Naive thymus-derived CD8-positive, alpha-beta T cell (primary cell): ENCODE measurements at regions not wholly inside any gene's neighbourhood (a gene's known extent, or its start where the extent isn't known, plus 50 kb on each side); places are given as distances from the start of the nearest gene placed in this dataset.
"Not testable (repeated sequence)": the region's sequence is repeated elsewhere in the genome, so short reads cannot be mapped to it uniquely, and the experiment has no call there.

Experiments
- ATAC-seq, 2 donors: fragments of 150-1000 bp; cut with Tn5 transposase in 1 of 2; sonication (Bioruptor Pico), chemical (Tn5 transposase) in 1 of 2; 1 replicate in 1 of 2; 2 replicates in 1 of 2; pipeline ENCODE4 v1.10.0; 2021; ENCODE audit warnings: mild to moderate bottlenecking in 2 of 2, moderate library complexity in 2 of 2
- POLR2A ChIA-PET: fragments of 350-600 bp; sonication (Branson Sonifier 250); formaldehyde crosslinking; loops from one replicate; lab custom pipeline; 2021; ENCODE audit warnings: antibody characterized with exemption; lab: Charles Lee
- DNase-seq, 10 donors: peaks; one replicate each; pipeline versions ENCODE4 v3.0.0 to v3.0.0-alpha.2; 2020 to 2022
- H3K27ac Mint-ChIP-seq, 10 donors: one replicate each; pipeline ENCODE4 v1.8.0; 2020 to 2022; ENCODE audit warnings: mild to moderate bottlenecking in 10 of 10, mixed read lengths in 10 of 10, moderate library complexity in 4 of 10, inconsistent platforms in 1 of 10
- H3K27me3 Mint-ChIP-seq, 5 donors: one replicate each; pipeline ENCODE4 v1.8.0; 2021 to 2022; ENCODE audit warnings: mixed read lengths in 5 of 5
- H3K36me3 Mint-ChIP-seq, 3 donors: one replicate each; pipeline ENCODE4 v1.8.0; 2020 to 2022; ENCODE audit warnings: mixed read lengths in 3 of 3, mild to moderate bottlenecking in 2 of 3, inconsistent platforms in 1 of 3
- H3K4me1 Mint-ChIP-seq, 4 donors: one replicate each; pipeline ENCODE4 v1.8.0; 2021 to 2022; ENCODE audit warnings: mixed read lengths in 4 of 4
- H3K4me3 Mint-ChIP-seq, 10 donors: one replicate each; pipeline ENCODE4 v1.8.0; 2020 to 2022; ENCODE audit warnings: mild to moderate bottlenecking in 10 of 10, mixed read lengths in 10 of 10, moderate library complexity in 6 of 10, inconsistent platforms in 1 of 10
- H3K9me3 Mint-ChIP-seq, 9 donors: one replicate each; pipeline ENCODE4 v1.8.0; 2020 to 2022; ENCODE audit warnings: mixed read lengths in 9 of 9, mild to moderate bottlenecking in 3 of 9, inconsistent platforms in 1 of 9, moderate library complexity in 1 of 9

- peaks cover 6 to 45% (median 26%) of the 10 kb centered on the region in 5 donors for H3K27me3 Mint-ChIP-seq
- POLR2A ChIA-PET, result no interaction called here
These were observed 65.3 kb downstream of the CDO1 start for GRCh38 chr5:115751176-115751575.

GRCh38 chr5:115749016-115749415 is 67.4 kb downstream of the CDO1 start:
- Mint-ChIP-seq H3K4me3 (no peak overlapping the region), H3K27me3 (peaks cover 6 to 41% (median 21%) of the 10 kb centered on the region in 5 donors), H3K36me3 (peaks cover 0 to 10% (median 0%) of the 10 kb centered on the region in 3 donors), H3K9me3 (peaks cover 0 to 31% (median 18%) of the 10 kb centered on the region in 9 donors), H3K27ac (no peak overlapping the region), H3K4me1 (peaks cover 0 to 8% (median 0%) of the 10 kb centered on the region in 4 donors)
- no peak for ATAC-seq
- POLR2A ChIA-PET, result no interaction called here
- no peak for DNase-seq

More at GRCh38 chr5:115751176-115751575, 65.3 kb downstream of the CDO1 start:
- no peak overlapping the region for H3K27ac Mint-ChIP-seq
- no peaks in the 10 kb centered on the region for H3K36me3 Mint-ChIP-seq
- ATAC-seq (no peak), DNase-seq (no peak)
- no peak overlapping the region for H3K4me3 Mint-ChIP-seq
- peaks cover 0 to 9% (median 7%) of the 10 kb centered on the region in 9 donors for H3K9me3 Mint-ChIP-seq
- peaks cover 0 to 8% (median 0%) of the 10 kb centered on the region in 4 donors for H3K4me1 Mint-ChIP-seq

GRCh38 chr5:115739245-115739644 is 77.2 kb downstream of the CDO1 start:
- H3K4me3 Mint-ChIP-seq, POLR2A ChIA-PET, H3K4me1 Mint-ChIP-seq, DNase-seq, H3K27ac Mint-ChIP-seq, H3K36me3 Mint-ChIP-seq, ATAC-seq: not testable (repeated sequence)
- Mint-ChIP-seq H3K27me3 (peaks cover 8 to 38% (median 18%) of the 10 kb centered on the region in 5 donors), H3K9me3 (peaks cover 6 to 26% (median 20%) of the 10 kb centered on the region in 9 donors)

GRCh38 chr5:115738830-115739229 is 77.6 kb downstream of the CDO1 start:
- Mint-ChIP-seq H3K27me3 (peaks cover 8 to 40% (median 16%) of the 10 kb centered on the region in 5 donors), H3K27ac (no peak overlapping the region), H3K9me3 (peaks cover 5 to 23% (median 16%) of the 10 kb centered on the region in 9 donors), H3K4me3 (no peak overlapping the region), H3K36me3 (peaks cover 0 to 2% (median under 1%) of the 10 kb centered on the region in 3 donors), H3K4me1 (peaks cover 0 to 11% (median 0%) of the 10 kb centered on the region in 4 donors)
- no peak for ATAC-seq
- DNase-seq, result no peak
- POLR2A ChIA-PET, result no interaction called here

- POLR2A ChIA-PET, result no interaction called here
- peaks cover 0 to 14% (median 0%) of the 10 kb centered on the region in 4 donors for H3K4me1 Mint-ChIP-seq
- peaks cover 10 to 44% (median 16%) of the 10 kb centered on the region in 5 donors for H3K27me3 Mint-ChIP-seq
- DNase-seq, result no peak
- no peaks in the 10 kb centered on the region for H3K36me3 Mint-ChIP-seq
- no peak for ATAC-seq
- H3K27ac Mint-ChIP-seq, result no peak overlapping the region
- peaks cover 0 to 11% (median 5%) of the 10 kb centered on the region in 9 donors for H3K9me3 Mint-ChIP-seq
- no peak overlapping the region for H3K4me3 Mint-ChIP-seq
These were observed 79.0 kb downstream of the CDO1 start for GRCh38 chr5:115737452-115737851.

- Mint-ChIP-seq H3K9me3 (peaks cover 0 to 6% (median 0%) of the 10 kb centered on the region in 9 donors), H3K36me3 (no peaks in the 10 kb centered on the region), H3K4me3 (no peak overlapping the region), H3K27ac (no peak overlapping the region), H3K27me3 (peaks cover 10 to 44% (median 11%) of the 10 kb centered on the region in 5 donors), H3K4me1 (peaks cover 0 to 14% (median 0%) of the 10 kb centered on the region in 4 donors)
- ATAC-seq (no peak), DNase-seq (no peak)
- POLR2A ChIA-PET, result no interaction called here
These were observed 79.8 kb downstream of the CDO1 start for GRCh38 chr5:115736690-115737005.

- peaks cover 0 to 14% (median 0%) of the 10 kb centered on the region in 4 donors for H3K4me1 Mint-ChIP-seq
- ATAC-seq, result no peak
- DNase-seq, result no peak
- H3K27me3 Mint-ChIP-seq, result peaks cover 10 to 44% (median 11%) of the 10 kb centered on the region in 5 donors
- peaks cover 0 to 6% (median 0%) of the 10 kb centered on the region in 9 donors for H3K9me3 Mint-ChIP-seq
- POLR2A ChIA-PET, result no interaction called here
- no peak overlapping the region for H3K4me3 Mint-ChIP-seq
- no peaks in the 10 kb centered on the region for H3K36me3 Mint-ChIP-seq
- H3K27ac Mint-ChIP-seq, result no peak overlapping the region
These were observed 80.3 kb downstream of the CDO1 start for GRCh38 chr5:115736004-115736689.

GRCh38 chr5:115735108-115735998 is 81.1 kb downstream of the CDO1 start:
- no peak for ATAC-seq
- POLR2A ChIA-PET, result no interaction called here
- DNase-seq, result no peak
- no peaks in the 10 kb centered on the region for H3K36me3 Mint-ChIP-seq
- no peak overlapping the region for H3K27ac Mint-ChIP-seq
- H3K4me1 Mint-ChIP-seq, result peaks cover 0 to 14% (median 0%) of the 10 kb centered on the region in 4 donors
- peaks cover 0 to 2% (median 0%) of the 10 kb centered on the region in 9 donors for H3K9me3 Mint-ChIP-seq
- peaks cover 10 to 50% (median 11%) of the 10 kb centered on the region in 5 donors for H3K27me3 Mint-ChIP-seq
- H3K4me3 Mint-ChIP-seq, result no peak overlapping the region

GRCh38 chr5:115733607-115734006 is 82.9 kb downstream of the CDO1 start:
- Mint-ChIP-seq H3K9me3 (peaks cover 0 to 6% (median 0%) of the 10 kb centered on the region in 9 donors), H3K4me1 (peaks cover 0 to 14% (median 0%) of the 10 kb centered on the region in 4 donors), H3K4me3 (no peak overlapping the region), H3K27me3 (peaks cover 10 to 65% (median 11%) of the 10 kb centered on the region in 5 donors), H3K27ac (no peak overlapping the region), H3K36me3 (no peaks in the 10 kb centered on the region)
- ATAC-seq, result no peak
- DNase-seq, result no peak
- POLR2A ChIA-PET, result no interaction called here

GRCh38 chr5:115732026-115732425 is 84.4 kb downstream of the CDO1 start:
- H3K4me1 Mint-ChIP-seq, result peaks cover 0 to 14% (median 0%) of the 10 kb centered on the region in 4 donors
- DNase-seq (no peak), ATAC-seq (no peak)
- POLR2A ChIA-PET, result no interaction called here
- H3K4me3 Mint-ChIP-seq, result no peak overlapping the region
- peaks cover 0 to 2% (median 0%) of the 10 kb centered on the region in 3 donors for H3K36me3 Mint-ChIP-seq
- peaks cover 6 to 60% (median 8%) of the 10 kb centered on the region in 5 donors for H3K27me3 Mint-ChIP-seq
- H3K27ac Mint-ChIP-seq, result no peak overlapping the region
- H3K9me3 Mint-ChIP-seq, result peaks cover 0 to 6% (median 0%) of the 10 kb centered on the region in 9 donors

GRCh38 chr5:115725522-115725921 is 90.9 kb downstream of the CDO1 start:
- ATAC-seq (no peak), DNase-seq (no peak)
- H3K36me3 Mint-ChIP-seq, result peaks cover 0 to 4% (median 0%) of the 10 kb centered on the region in 3 donors
- POLR2A ChIA-PET, result no interaction called here
- peaks cover 0 to 2% (median 0%) of the 10 kb centered on the region in 4 donors for H3K4me1 Mint-ChIP-seq
- H3K27me3 Mint-ChIP-seq, result peaks cover 9 to 64% (median 15%) of the 10 kb centered on the region in 5 donors
- H3K9me3 Mint-ChIP-seq, result peaks cover 0 to 6% (median 0%) of the 10 kb centered on the region in 9 donors
- no peak overlapping the region for H3K4me3 Mint-ChIP-seq
- H3K27ac Mint-ChIP-seq, result no peak overlapping the region

- no peak for ATAC-seq
- Mint-ChIP-seq H3K27ac (no peak overlapping the region), H3K4me3 (no peak overlapping the region), H3K4me1 (peaks cover 0 to 2% (median 0%) of the 10 kb centered on the region in 4 donors), H3K27me3 (peaks cover 16 to 61% (median 18%) of the 10 kb centered on the region in 5 donors), H3K9me3 (peaks cover 0 to 3% (median 0%) of the 10 kb centered on the region in 9 donors), H3K36me3 (peaks cover 0 to 4% (median 0%) of the 10 kb centered on the region in 3 donors)
- no peak for DNase-seq
- POLR2A ChIA-PET, result no interaction called here
These were observed 93.2 kb downstream of the CDO1 start for GRCh38 chr5:115723220-115723619.
